HG03439 (cell line): ENCODE measurements at regions not wholly inside any gene's neighbourhood (a gene's known extent, or its start where the extent isn't known, plus 50 kb on each side); places are given as distances from the start of the nearest gene placed in this dataset.
"Not testable (repeated sequence)": the region's sequence is repeated elsewhere in the genome, so short reads cannot be mapped to it uniquely, and the experiment has no call there.

Experiments
- ATAC-seq: cut with Tn5 transposase; IDR thresholded peaks from one replicate; pipeline ENCODE4 v1.9.1; 2021; ENCODE audit warnings: mild to moderate bottlenecking, moderate library complexity; ENCODE audit not compliant: unreplicated experiment

- ATAC-seq: no peak
Observed at GRCh38 chr21:16441789-16442188, 712.0 kb downstream of the USP25 start.

- ATAC-seq: no peak
Observed at GRCh38 chr21:16454399-16454798, 724.6 kb downstream of the USP25 start.

GRCh38 chr21:16455526-16455925 lies 725.7 kb downstream of the USP25 start:
- no peak for ATAC-seq

- no peak for ATAC-seq
Observed at GRCh38 chr21:16455978-16456377, 726.2 kb downstream of the USP25 start.

GRCh38 chr21:16457498-16457897 lies 727.7 kb downstream of the USP25 start:
- ATAC-seq: no peak

GRCh38 chr21:16460936-16461335 lies 731.2 kb downstream of the USP25 start:
- no peak for ATAC-seq

- not testable (repeated sequence) for ATAC-seq
Observed at GRCh38 chr21:16464211-16464889, 734.6 kb downstream of the USP25 start.

- no peak for ATAC-seq
Observed at GRCh38 chr21:16468184-16468583, 738.4 kb downstream of the USP25 start.

GRCh38 chr21:16473988-16474387 lies 744.2 kb downstream of the USP25 start:
- no peak for ATAC-seq

GRCh38 chr21:16476056-16476825 lies 746.5 kb downstream of the USP25 start:
- ATAC-seq: no peak

GRCh38 chr21:16488042-16488441 lies 758.3 kb downstream of the USP25 start:
- ATAC-seq: no peak

- no peak for ATAC-seq
Observed at GRCh38 chr21:16492356-16492755, 762.6 kb downstream of the USP25 start.

- no peak for ATAC-seq
Observed at GRCh38 chr21:16492892-16493291, 763.1 kb downstream of the USP25 start.

GRCh38 chr21:16496609-16497008 lies 766.8 kb downstream of the USP25 start:
- ATAC-seq: no peak

- ATAC-seq: no peak
Observed at GRCh38 chr21:16500271-16500670, 770.5 kb downstream of the USP25 start.

GRCh38 chr21:16502273-16502672 lies 772.5 kb downstream of the USP25 start:
- ATAC-seq: no peak

GRCh38 chr21:16502897-16503296 lies 773.1 kb downstream of the USP25 start:
- ATAC-seq: no peak

- ATAC-seq: no peak
Observed at GRCh38 chr21:16504281-16504680, 774.5 kb downstream of the USP25 start.

- ATAC-seq: no peak
Observed at GRCh38 chr21:16504766-16505165, 775.0 kb downstream of the USP25 start.

GRCh38 chr21:16509476-16509875 lies 779.7 kb downstream of the USP25 start:
- ATAC-seq: no peak

GRCh38 chr21:16514316-16514715 lies 784.5 kb downstream of the USP25 start:
- no peak for ATAC-seq

- ATAC-seq: no peak
Observed at GRCh38 chr21:16517383-16517782, 787.6 kb downstream of the USP25 start.
